Colonic mucosa (tissue), 4 donors: ENCODE measurements at regions not wholly inside any gene's neighbourhood (a gene's known extent, or its start where the extent isn't known, plus 50 kb on each side); places are given as distances from the start of the nearest gene placed in this dataset.
"Not testable (repeated sequence)": the region's sequence is repeated elsewhere in the genome, so short reads cannot be mapped to it uniquely, and the experiment has no call there.

Source experiments
- DNase-seq: peaks from one replicate; pipeline ENCODE4 v3.0.0-alpha.2; 2020
- H3K27ac ChIP-seq: fragments of 200-600 bp; one replicate; pipeline ENCODE4 v1.8.0; 2021
- H3K27me3 ChIP-seq: fragments of 200-600 bp; one replicate; pipeline ENCODE4 v1.8.0; 2021
- H3K36me3 ChIP-seq: fragments of 200-600 bp; one replicate; pipeline ENCODE4 v1.8.0; 2021
- H3K4me1 ChIP-seq: fragments of 200-600 bp; one replicate; pipeline ENCODE4 v1.8.0; 2021; ENCODE audit warnings: mild to moderate bottlenecking
- H3K4me3 ChIP-seq: fragments of 200-600 bp; one replicate; pipeline ENCODE4 v1.8.0; 2021
- H3K9ac ChIP-seq, 2 donors: one replicate each; pipeline ENCODE4 v1.7.0; 2013; ENCODE audit warnings: control low read depth in 2 of 2, low read depth in 2 of 2, low read length in 2 of 2
- H3K9me3 ChIP-seq: fragments of 200-600 bp; one replicate; pipeline ENCODE4 v1.8.0; 2021
- CTCF ChIP-seq: fragments of 200-600 bp; IDR thresholded peaks from one replicate; pipeline ENCODE4 v1.8.0; 2022; ENCODE audit warnings: antibody characterized with exemption, mild to moderate bottlenecking
- intact Hi-C: fragments of 100-400 bp; cut with DNase I; formaldehyde crosslinking; loops from one replicate; pipeline ENCODE4 v1.14.1; 2022
- donor health status: healthy.
- donor health status: DM: no; HTN: no; CAD: no.
- donor health status: DM: no; HTN: no; CAD: no.

GRCh38 chr20:39745380-39745779, 783.2 kb downstream of the DHX35 start:
- no peak for TF ChIP-seq CTCF
- no peak overlapping the region for H3K9ac ChIP-seq
- H3K27ac ChIP-seq: no peak overlapping the region
- intact Hi-C loops: no loop called here
- H3K27me3 ChIP-seq: no peaks in the 10 kb centered on the region
- no peak overlapping the region for H3K4me3 ChIP-seq
- DNase-seq: no peak
- H3K36me3 ChIP-seq: no peaks in the 10 kb centered on the region
- no peaks in the 10 kb centered on the region for H3K9me3 ChIP-seq
- no peaks in the 10 kb centered on the region for H3K4me1 ChIP-seq

DNA sequence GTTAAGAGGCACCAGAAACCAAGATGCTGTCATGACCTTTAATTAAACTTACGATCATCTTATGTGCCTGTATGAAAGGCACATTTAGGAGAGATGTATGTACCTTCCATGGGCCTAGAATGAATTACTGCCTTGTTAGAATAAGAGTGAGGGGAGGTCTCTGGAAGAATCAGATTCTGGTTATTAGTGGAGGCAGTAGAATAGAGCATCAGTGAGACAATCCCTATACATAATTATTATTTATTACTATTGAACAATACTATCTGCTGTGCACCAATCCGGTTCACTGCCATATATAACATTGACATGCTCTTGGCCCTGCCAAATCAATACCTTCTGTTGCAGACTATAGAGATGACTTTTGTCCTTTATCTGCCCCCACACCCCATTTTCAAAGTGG, 776.5 kb downstream of the DHX35 start:
- H3K9me3 ChIP-seq: no peaks in the 10 kb centered on the region
- no peak for DNase-seq
- intact Hi-C loops: no loop called here
- TF ChIP-seq CTCF: no peak
- H3K4me1 ChIP-seq: no peaks in the 10 kb centered on the region
- no peaks in the 10 kb centered on the region for H3K27me3 ChIP-seq
- H3K4me3 ChIP-seq: no peak overlapping the region
- H3K9ac ChIP-seq: no peak overlapping the region
- H3K27ac ChIP-seq: no peak overlapping the region
- H3K36me3 ChIP-seq: no peaks in the 10 kb centered on the region

DNA sequence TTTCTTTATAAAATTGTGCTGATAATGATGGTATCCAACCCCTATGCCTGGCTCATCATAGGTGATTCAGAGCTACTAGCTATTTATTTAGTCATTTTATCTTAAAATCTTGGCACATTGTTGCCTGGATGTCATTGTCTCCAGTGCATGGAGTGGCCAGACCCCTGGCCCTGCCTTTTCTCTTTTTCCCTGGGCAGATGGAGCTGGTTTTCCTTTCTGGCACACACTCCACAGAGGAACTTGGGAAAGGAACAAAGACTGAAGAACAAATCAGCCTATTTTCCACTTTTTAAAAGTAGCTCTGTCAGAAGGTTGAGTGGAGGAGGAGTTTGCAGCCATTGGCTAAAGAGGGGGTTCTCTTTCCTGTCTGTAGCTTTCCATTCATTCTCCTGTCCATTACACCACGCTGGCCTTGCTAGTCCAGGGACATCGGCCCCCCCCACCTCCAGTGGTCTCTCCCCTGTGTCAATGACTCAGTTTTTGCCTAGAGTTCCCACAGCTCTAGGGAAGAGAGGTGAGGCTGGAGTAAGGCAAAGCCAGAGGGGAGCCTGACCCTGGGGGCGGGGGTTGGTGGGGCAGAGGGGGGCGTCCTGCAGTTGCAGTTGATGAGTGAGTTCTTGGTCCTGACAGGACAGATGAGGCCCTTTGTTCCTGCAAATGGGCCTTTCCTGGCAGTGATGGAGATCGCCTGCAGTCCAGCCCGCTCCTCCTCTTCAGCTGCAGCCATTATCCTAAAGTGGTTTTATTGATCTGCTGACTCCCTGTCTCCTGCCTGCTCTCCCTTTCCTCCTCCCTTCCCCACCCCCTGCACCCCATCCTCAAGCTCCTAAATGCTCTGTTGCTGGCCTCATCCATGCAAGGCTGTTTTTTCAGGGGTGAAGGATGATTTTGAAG, 774.5 kb downstream of the DHX35 start:
- intact Hi-C loops: no loop called here
- H3K9ac ChIP-seq: no peak overlapping the region
- TF ChIP-seq CTCF: no peak
- H3K4me1 ChIP-seq: no peaks in the 10 kb centered on the region
- no peak for DNase-seq
- H3K27ac ChIP-seq: no peak overlapping the region
- no peaks in the 10 kb centered on the region for H3K36me3 ChIP-seq
- no peaks in the 10 kb centered on the region for H3K9me3 ChIP-seq
- no peak overlapping the region for H3K4me3 ChIP-seq
- no peaks in the 10 kb centered on the region for H3K27me3 ChIP-seq

GRCh38 chr20:39725513-39725912, 763.4 kb downstream of the DHX35 start:
- H3K9me3 ChIP-seq, intact Hi-C loops, H3K9ac ChIP-seq, H3K27ac ChIP-seq, H3K4me3 ChIP-seq, H3K36me3 ChIP-seq, H3K4me1 ChIP-seq, H3K27me3 ChIP-seq, DNase-seq: not testable (repeated sequence)

GRCh38 chr20:39719293-39719692, 757.1 kb downstream of the DHX35 start:
- H3K4me1 ChIP-seq: no peaks in the 10 kb centered on the region
- H3K36me3 ChIP-seq: no peaks in the 10 kb centered on the region
- H3K9ac ChIP-seq: no peak overlapping the region
- H3K4me3 ChIP-seq: no peak overlapping the region
- DNase-seq: no peak
- H3K27me3 ChIP-seq: no peaks in the 10 kb centered on the region
- no peaks in the 10 kb centered on the region for H3K9me3 ChIP-seq
- TF ChIP-seq CTCF: no peak
- intact Hi-C loops: no loop called here
- H3K27ac ChIP-seq: no peak overlapping the region

GRCh38 chr20:39717936-39718335, 755.8 kb downstream of the DHX35 start:
- no peak for TF ChIP-seq CTCF
- no peaks in the 10 kb centered on the region for H3K27me3 ChIP-seq
- H3K4me3 ChIP-seq: no peak overlapping the region
- H3K27ac ChIP-seq: no peak overlapping the region
- no peaks in the 10 kb centered on the region for H3K9me3 ChIP-seq
- intact Hi-C loops: no loop called here
- H3K36me3 ChIP-seq: no peaks in the 10 kb centered on the region
- H3K9ac ChIP-seq: no peak overlapping the region
- DNase-seq: no peak
- no peaks in the 10 kb centered on the region for H3K4me1 ChIP-seq
